Natural killer cell (primary cell): ENCODE measurements at regions not wholly inside any gene's neighbourhood (a gene's known extent, or its start where the extent isn't known, plus 50 kb on each side); places are given as distances from the start of the nearest gene placed in this dataset.

Source experiments
- ATAC-seq, 3 donors: fragments of 150-1000 bp in 2 of 3; fragments of 200-7000 bp in 1 of 3; cut with Tn5 transposase; 1 replicate in 1 of 3; 2 replicates in 2 of 3; pipeline ENCODE4 v1.10.0; 2021; ENCODE audit warnings: mild to moderate bottlenecking in 2 of 3, moderate library complexity in 2 of 3
- DNase-seq, 2 donors: peaks; one replicate each; pipeline versions ENCODE4 v3.0.0 to v3.0.0-alpha.2; 2013 to 2021; ENCODE audit warnings: mixed read lengths in 1 of 2
- H3K27ac ChIP-seq: one replicate; pipeline ENCODE4 v1.5.1; 2013; ENCODE audit warnings: mild to moderate bottlenecking, low read length
- H3K27me3 ChIP-seq: one replicate; pipeline ENCODE4 v1.6.1; 2013; ENCODE audit warnings: low read length; ENCODE audit not compliant: control insufficient read depth, insufficient read depth
- H3K36me3 ChIP-seq: one replicate; pipeline ENCODE4 v1.6.1; 2013; ENCODE audit warnings: low read length; ENCODE audit not compliant: control insufficient read depth, insufficient read depth
- H3K4me1 ChIP-seq: one replicate; pipeline ENCODE4 v1.6.1; 2013; ENCODE audit warnings: low read length; ENCODE audit not compliant: control insufficient read depth, insufficient read depth
- H3K4me3 ChIP-seq: one replicate; pipeline ENCODE4 v1.5.1; 2013; ENCODE audit warnings: low read length
- H3K9me3 ChIP-seq: one replicate; pipeline ENCODE4 v1.6.1; 2013; ENCODE audit warnings: low read length; ENCODE audit not compliant: control insufficient read depth, insufficient read depth
- H3K27ac Mint-ChIP-seq, 2 donors: one replicate each; pipeline ENCODE4 v1.8.0; 2022; ENCODE audit warnings: mild to moderate bottlenecking in 2 of 2, mixed read lengths in 2 of 2, moderate library complexity in 1 of 2
- H3K27me3 Mint-ChIP-seq, 2 donors: one replicate each; pipeline ENCODE4 v1.8.0; 2022; ENCODE audit warnings: low read depth in 2 of 2, mixed read lengths in 2 of 2
- H3K36me3 Mint-ChIP-seq: one replicate; pipeline ENCODE4 v1.8.0; 2022; ENCODE audit warnings: mixed read lengths
- H3K4me1 Mint-ChIP-seq, 2 donors: one replicate each; pipeline ENCODE4 v1.8.0; 2022; ENCODE audit warnings: mixed read lengths in 2 of 2
- H3K4me3 Mint-ChIP-seq: one replicate; pipeline ENCODE4 v1.8.0; 2022; ENCODE audit warnings: mild to moderate bottlenecking, moderate library complexity, mixed read lengths
- H3K9me3 Mint-ChIP-seq, 2 donors: one replicate each; pipeline ENCODE4 v1.8.0; 2022; ENCODE audit warnings: mixed read lengths in 2 of 2
- CTCF ChIP-seq: fragments of 200-600 bp; IDR thresholded peaks from one replicate; pipeline ENCODE4 v1.8.0; 2022; ENCODE audit warnings: antibody characterized with exemption
- WGBS: methylation state at CpG from one replicate; pipeline ENCODE4 v1.1.7; 2013; ENCODE audit warnings: missing lambda C conversion rate; ENCODE audit not compliant: insufficient coverage; 5-methylcytosine and 5-hydroxymethylcytosine counted together
- intact Hi-C: fragments of 100-400 bp; cut with micrococcal nuclease; formaldehyde crosslinking; loops from one replicate; pipeline ENCODE4 v1.14.2; 2022

- Histone ChIP-seq H3K4me1 (peaks cover 21% of the 10 kb centered on the region), H3K36me3 (no peaks in the 10 kb centered on the region), H3K9me3 (no peaks in the 10 kb centered on the region), H3K4me3 (no peak overlapping the region), H3K27ac (no peak overlapping the region), H3K27me3 (no peaks in the 10 kb centered on the region)
- Mint-ChIP-seq H3K27me3 (no peaks in the 10 kb centered on the region), H3K4me3 (no peak overlapping the region), H3K27ac (peak overlapping the region; percentile 53 to 65), H3K4me1 (peaks cover 13 to 38% of the 10 kb centered on the region in 2 donors), H3K36me3 (no peaks in the 10 kb centered on the region), H3K9me3 (no peaks in the 10 kb centered on the region)
- intact Hi-C loops: no loop called here
- ATAC-seq: peak in 1 of 3 donors; percentile 44
- TF ChIP-seq CTCF: no peak
- WGBS: 10% methylated on average over 3 of the region's 3 CpGs
- no peak for DNase-seq
These were observed 77.8 kb downstream of the CD164 start for GRCh38 chr6:109304284-109305015.

DNA sequence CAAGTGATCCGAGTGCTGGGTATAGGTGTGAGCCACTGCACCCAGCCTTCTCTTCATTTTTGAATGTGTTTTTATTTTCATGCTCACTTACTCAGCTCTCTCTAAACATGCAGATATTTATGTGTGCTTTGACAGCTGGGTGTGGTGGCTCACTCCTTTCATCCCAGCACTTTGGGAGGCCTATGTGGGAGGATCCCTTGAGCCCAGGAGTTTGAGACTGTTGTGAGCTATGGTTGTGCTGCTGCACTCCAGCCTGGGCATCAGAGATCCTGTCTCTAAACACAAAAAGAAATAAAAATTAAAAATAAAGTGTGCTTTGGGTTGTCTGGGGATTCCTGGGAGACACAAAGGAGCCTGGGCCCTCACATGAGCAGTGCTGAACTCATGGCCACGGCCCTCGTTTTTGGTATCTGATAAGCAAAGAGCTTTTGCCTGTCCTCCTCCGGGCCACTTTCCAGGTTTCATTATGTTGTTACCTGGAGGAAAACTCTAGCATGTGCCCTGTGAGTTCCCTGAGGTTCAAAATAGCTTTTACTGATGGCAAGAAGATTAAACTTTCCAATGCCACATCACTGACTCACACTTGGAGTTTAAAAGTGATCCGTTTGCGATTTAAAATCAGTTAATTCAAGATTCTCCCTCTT lies 78.5 kb downstream of the CD164 start:
- H3K4me1 Mint-ChIP-seq: peaks cover 13 to 38% of the 10 kb centered on the region in 2 donors

GRCh38 chr6:109303164-109303563 lies 79.1 kb downstream of the CD164 start:
- H3K27me3 ChIP-seq: no peaks in the 10 kb centered on the region
- peaks cover 0 to 6% of the 10 kb centered on the region in 2 donors for H3K27me3 Mint-ChIP-seq
- H3K27ac Mint-ChIP-seq: no peak overlapping the region
- no peak overlapping the region for H3K4me3 Mint-ChIP-seq
- no peak overlapping the region for H3K4me3 ChIP-seq
- no peaks in the 10 kb centered on the region for H3K36me3 Mint-ChIP-seq
- WGBS: 85% methylated on average over 4 of the region's 4 CpGs
- no peak for TF ChIP-seq CTCF
- no peaks in the 10 kb centered on the region for H3K9me3 ChIP-seq
- H3K36me3 ChIP-seq: no peaks in the 10 kb centered on the region
- peaks cover 19% of the 10 kb centered on the region for H3K4me1 ChIP-seq
- H3K27ac ChIP-seq: no peak overlapping the region
- ATAC-seq (no peak), DNase-seq (no peak)
- H3K9me3 Mint-ChIP-seq: no peaks in the 10 kb centered on the region
- peaks cover 13 to 36% of the 10 kb centered on the region in 2 donors for H3K4me1 Mint-ChIP-seq
- intact Hi-C loops: no loop called here

More for the DNA sequence above, 78.5 kb downstream of the CD164 start:
- Histone ChIP-seq H3K9me3 (no peaks in the 10 kb centered on the region), H3K27me3 (no peaks in the 10 kb centered on the region), H3K36me3 (no peaks in the 10 kb centered on the region), H3K4me1 (peaks cover 21% of the 10 kb centered on the region), H3K4me3 (no peak overlapping the region), H3K27ac (no peak overlapping the region)
- WGBS: 54% methylated on average over 4 of the region's 6 CpGs
- Mint-ChIP-seq H3K9me3 (no peaks in the 10 kb centered on the region), H3K36me3 (no peaks in the 10 kb centered on the region), H3K27ac (peak overlapping the region in 1 of 2 donors; percentile 65), H3K27me3 (peaks cover 0 to under 1% of the 10 kb centered on the region in 2 donors), H3K4me3 (no peak overlapping the region)
- ATAC-seq (no peak), DNase-seq (no peak)
- no peak for TF ChIP-seq CTCF
- intact Hi-C loops: no loop called here
